GM18907 (cell line): ENCODE measurements at regions not wholly inside any gene's neighbourhood (a gene's known extent, or its start where the extent isn't known, plus 50 kb on each side); places are given as distances from the start of the nearest gene placed in this dataset.

Source experiments
- ATAC-seq: cut with Tn5 transposase; IDR thresholded peaks from one replicate; pipeline ENCODE4 v1.9.1; 2021; ENCODE audit warnings: mild to moderate bottlenecking, moderate library complexity; ENCODE audit not compliant: unreplicated experiment

DNA sequence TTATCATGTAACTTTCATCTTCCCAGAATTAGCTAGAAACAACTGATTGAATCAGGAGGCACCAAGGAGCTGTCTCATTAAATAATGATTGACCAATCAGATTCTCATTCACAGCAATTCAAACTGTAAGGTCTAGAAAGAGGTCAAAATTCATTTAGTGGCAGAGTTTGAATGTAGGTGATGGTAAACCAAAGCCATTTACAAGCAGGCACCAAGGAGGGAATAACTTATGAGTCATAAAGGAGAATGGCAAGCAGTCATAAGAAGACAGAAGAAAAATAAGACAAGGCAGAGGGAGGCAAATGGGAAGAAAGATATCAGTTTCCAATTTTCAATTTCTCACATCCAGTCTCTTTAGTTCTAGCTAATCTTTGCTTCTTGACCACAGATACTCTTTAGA, 52.9 kb upstream of the DEFB112 start:
- no peak for ATAC-seq

DNA sequence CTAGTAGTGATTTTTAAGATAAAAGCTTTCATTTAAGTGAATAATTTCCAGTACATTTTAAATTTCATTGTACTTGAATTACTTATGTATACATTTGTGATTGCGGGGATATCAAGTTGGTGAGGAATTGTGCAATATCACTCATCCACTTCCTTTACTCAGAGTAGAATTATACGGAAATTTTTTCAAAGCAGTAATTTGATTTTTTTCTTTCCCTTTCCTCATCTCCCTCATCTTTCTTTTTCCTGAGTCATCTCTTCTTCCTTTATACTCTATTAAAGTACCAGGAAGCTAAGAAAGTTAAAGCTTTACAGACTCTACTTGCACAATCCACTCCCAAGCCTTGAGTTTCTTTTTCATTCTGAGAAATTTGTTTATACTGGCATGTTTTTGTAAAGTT, 60.9 kb upstream of the DEFB112 start:
- ATAC-seq = no peak

DNA sequence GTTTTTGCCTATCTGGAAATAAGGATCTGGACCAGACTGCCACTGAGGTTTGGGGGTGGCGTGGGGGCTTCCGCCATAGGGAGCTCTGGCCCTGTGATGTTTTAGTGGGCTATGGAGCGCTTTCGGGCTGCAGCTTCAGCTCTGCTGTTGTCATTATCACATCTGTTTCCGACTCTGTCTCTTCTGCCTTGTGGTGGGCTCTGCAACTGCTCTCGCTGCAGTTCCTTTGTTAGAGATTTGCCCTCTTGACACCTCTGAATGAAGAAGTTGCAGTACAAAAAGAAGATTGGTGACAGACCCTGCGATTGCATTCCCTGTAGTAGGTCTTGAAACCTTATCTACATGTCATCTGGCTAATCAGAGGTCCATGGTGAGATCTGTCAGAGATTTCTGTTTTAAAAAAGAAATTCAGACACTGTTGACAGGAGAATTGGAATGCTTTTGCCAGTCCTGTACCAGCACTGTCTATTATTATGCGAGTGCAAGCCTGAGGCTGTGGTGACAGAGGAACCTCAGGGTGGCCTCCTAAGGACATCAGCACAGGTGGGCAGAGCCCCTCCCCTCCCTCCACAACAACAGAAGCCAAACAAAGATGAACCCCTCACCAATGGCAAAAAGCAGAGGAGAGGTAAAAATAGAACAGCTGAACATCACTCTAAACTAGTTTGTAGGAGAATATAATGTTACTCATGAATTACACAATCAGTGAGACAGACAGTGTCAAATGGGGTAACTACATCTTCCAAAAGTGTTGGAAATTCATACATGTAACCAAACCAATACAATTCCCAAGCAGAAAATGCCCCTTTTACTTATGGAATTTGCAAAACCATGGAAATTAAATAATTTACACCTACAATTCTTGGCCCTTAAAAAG, 63.5 kb upstream of the DEFB112 start:
- no peak for ATAC-seq

DNA sequence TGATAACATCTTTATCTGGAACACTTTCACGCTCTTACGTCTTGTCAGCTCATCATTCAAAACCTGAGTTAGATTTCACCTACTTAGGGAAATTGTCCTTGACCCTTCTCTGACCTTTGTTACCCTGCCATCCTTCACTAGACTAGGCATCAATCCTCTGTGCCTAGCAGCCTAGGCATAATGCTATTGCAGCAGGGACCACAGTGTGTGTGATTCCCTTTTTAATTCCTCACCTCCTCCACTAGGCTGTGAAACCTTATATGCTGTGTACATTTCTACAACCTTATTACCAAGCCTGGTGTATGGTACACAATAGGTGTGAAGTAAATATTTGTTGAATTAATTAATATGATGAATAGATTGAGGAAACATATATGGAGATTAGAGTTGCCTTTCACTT, 66.7 kb upstream of the DEFB112 start:
- ATAC-seq = no peak

- no peak for ATAC-seq
These were observed 67.2 kb upstream of the DEFB112 start for GRCh38 chr6:50116797-50117542.

DNA sequence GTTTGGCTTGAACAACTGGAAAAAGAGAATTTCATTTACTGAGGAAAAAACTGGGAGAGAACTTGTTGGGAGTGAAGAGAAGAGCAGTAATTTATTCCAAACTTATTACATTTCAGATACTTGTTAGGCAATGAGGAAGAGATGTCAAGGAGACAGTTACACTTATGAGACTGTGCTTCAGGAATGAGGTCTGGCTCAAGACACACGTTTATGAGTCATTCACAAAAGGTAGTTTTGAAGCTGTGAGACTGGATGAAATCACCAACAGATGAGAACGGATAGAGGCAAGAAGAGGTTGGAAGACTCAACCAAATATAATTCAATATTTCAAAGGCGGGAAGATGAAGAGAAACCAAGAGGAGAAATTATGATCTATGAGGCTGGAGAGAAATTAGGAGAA, 70.6 kb upstream of the DEFB112 start:
- no peak for ATAC-seq

DNA sequence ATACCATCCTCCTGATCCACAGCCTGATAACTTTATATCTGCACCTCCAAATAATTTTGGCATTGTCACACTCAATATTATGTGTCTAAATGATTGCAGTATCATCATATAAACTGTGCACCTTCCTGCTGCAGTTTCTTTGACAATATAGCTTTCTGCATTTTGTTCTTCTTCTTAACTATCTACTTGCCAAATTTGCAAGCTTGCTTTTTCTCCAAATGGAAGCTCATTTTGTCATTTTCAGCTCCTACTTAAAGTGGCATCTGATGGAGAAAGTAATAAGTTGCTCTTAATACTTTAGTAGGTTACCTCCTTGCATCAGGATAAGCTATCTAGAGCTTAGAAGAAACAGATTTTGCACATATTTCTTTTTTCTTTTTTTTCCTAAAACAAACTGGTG, 74.0 kb upstream of the DEFB112 start:
- no peak for ATAC-seq

DNA sequence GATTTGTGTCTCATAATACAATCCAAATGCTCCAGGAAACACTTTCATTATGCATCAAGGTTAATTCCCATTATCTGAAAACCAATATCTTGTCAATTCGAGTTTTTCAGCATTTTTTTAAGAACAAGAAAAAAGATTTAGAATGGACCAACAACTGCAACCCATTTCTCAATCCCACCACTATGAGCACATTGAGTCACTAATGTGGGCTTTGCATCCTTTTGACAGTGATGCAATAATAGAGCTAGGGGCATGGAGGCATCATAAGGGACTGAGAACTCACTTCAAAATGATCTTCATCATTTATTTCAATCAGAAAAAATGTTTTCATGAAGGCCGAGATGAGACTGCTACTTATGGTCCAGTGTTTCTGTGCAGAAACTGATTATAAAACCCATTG, 74.8 kb upstream of the DEFB112 start:
- ATAC-seq = no peak

- no peak for ATAC-seq
These were observed 78.8 kb upstream of the DEFB112 start for GRCh38 chr6:50128420-50129005.

DNA sequence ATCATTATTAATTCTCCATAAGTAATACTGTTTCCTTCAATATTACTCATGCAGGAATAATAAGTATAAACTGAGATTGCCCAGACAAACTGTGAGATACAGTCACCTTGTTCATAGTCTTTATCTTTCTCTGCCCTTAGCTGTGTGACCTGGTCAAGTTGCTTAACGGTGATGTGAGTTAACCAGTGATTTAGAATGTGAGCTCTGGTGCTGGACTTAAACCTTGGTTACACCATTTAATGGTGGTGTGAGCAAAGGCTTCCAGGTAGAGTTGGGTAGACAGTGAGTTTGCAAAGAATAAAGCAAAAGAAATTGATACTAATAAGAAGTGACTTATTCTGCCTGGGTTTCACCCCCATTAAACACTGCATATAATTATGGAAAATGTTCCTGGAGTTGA, 86.2 kb upstream of the DEFB112 start:
- ATAC-seq = no peak

DNA sequence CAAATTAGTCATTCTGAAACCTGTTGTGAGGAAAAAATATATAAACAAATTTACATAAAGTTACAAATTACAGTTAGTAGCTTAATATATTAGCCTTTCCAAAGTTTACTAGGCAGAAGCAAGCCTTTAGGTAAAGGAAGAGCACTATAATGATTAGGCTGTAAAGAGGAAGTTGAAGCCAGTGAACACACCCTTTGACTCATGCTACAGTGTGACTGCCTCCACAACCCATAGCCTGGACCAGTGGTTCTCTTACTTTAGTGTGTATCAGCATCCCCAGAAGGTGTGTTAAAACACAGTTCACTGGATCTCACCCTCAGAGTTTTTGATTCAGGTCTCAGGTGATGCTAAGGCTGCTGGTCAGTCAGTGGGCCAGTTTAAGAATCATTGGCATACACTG, 91.4 kb upstream of the DEFB112 start:
- ATAC-seq = no peak

DNA sequence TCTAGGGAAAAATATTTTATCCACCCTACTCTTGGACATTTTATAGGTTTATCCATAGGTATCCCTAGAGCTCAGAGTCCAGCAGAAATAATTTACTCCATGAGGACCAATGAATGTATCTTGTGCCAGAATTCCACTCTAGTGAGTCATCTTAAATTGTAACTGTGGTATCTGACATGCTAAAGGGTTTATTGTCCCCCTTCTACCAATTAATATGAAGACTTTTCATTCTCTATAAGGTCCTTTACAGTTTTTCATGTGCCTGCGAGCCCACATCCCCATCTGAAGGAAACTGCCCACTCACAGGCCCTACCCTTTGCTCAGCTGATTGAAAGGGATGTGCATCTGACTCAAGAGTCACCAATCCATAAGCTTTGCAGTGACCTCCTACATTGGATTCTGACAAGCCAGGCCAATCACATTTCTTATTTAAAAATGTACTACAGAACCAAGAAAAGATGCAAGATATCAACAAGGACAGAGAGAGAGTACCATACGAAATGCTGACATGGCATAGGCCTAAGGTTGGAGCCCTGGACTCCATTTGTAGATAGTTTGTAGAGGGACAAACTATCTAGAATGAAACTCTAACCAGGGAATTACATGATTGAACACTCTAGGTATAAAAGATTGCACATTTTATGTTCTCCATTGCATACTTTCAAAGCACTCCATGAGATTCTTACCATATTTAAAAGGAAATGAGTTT, 93.4 kb upstream of the DEFB112 start:
- ATAC-seq = no peak

- ATAC-seq = no peak
These were observed 95.4 kb upstream of the DEFB112 start for GRCh38 chr6:50145125-50145524.

DNA sequence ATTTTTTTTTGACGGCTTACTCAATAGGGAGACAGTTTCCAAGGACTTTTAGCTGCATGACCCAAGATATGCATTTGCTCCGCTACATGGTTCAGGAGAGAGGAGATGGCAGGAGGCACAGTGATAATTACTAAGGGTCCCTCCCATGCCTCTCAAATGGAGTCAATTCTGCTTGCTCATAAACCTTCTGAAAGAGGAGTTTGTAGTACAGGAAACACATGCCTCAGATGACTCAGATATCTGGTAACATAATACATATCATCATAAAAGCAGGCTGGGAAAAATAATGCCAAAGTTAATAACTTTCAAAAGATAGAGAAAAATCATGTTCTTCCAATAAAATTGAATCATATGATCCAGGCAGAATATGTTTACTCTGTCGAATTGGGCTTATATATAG, 97.6 kb upstream of the DEFB112 start:
- ATAC-seq = no peak

- no peak for ATAC-seq
These were observed 130.9 kb upstream of the DEFB112 start for GRCh38 chr6:50180646-50181045.

- no peak for ATAC-seq
These were observed 135.3 kb upstream of the DEFB112 start for GRCh38 chr6:50185006-50185405.

- ATAC-seq = no peak
These were observed 137.7 kb upstream of the DEFB112 start for GRCh38 chr6:50187351-50187921.

DNA sequence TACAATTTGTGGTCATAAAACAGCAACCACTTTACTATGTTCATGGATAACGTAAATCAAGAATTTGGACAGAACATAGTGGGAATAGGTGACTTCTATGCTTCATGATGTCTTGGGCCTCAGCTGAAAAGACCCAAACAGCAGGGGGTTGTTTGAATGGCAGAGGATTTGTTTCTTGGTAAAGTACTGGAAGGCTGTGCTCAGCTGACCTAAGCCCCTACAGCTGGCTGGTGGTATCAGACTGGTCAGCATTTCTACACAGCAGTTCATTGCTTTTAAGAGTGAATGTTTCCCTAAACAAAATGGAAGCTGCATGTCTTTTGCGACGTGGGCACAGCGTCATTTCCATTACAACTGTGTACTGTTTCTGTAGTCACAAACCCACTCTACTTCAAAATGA, 148.5 kb upstream of the DEFB112 start:
- no peak for ATAC-seq

DNA sequence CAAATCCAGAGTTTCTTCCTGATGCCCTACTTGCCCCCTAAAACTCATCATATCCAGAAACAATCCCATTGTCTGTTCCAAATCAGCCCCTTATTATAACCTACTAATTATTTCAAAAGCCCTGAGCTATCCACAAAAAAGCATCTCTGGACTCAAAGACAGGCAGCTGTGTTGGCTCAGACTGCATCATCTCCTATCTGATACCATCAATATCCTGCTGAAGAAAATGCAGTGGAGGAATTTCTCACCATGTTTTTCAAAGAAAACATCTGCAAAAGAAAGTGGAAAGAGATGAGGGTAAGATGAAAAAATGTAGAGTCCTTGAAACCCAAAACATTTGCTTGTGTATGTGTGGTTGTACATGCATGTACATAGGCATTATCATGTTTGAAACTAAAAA, 153.0 kb upstream of the DEFB112 start:
- no peak for ATAC-seq

- ATAC-seq = no peak
These were observed 161.9 kb upstream of the DEFB112 start for GRCh38 chr6:50211582-50211981.

GRCh38 chr6:50213146-50213545, 163.4 kb upstream of the DEFB112 start:
- ATAC-seq = no peak
